CD8-positive, alpha-beta memory T cell (primary cell): ENCODE measurements at regions not wholly inside any gene's neighbourhood (a gene's known extent, or its start where the extent isn't known, plus 50 kb on each side); places are given as distances from the start of the nearest gene placed in this dataset.

ENCODE experiments used
- CTCF ChIA-PET: fragments of 350-600 bp; sonication (Branson Sonifier 250); formaldehyde crosslinking; loops from one replicate; lab custom pipeline; 2021; ENCODE audit warnings: antibody characterized with exemption; lab: Charles Lee
- POLR2A ChIA-PET: fragments of 350-600 bp; sonication (Branson Sonifier 250); formaldehyde crosslinking; loops from one replicate; lab custom pipeline; 2021; ENCODE audit warnings: antibody characterized with exemption; lab: Charles Lee
- DNase-seq, 5 donors: peaks; one replicate each; pipeline versions ENCODE4 v3.0.0 to v3.0.0-alpha.2; 2020 to 2022; ENCODE audit warnings: mixed read lengths in 1 of 5
- H3K27ac ChIP-seq: one replicate; pipeline ENCODE4 v1.7.0; 2013; ENCODE audit warnings: low read depth, mild to moderate bottlenecking, low read length, moderate library complexity
- H3K27me3 ChIP-seq: 2 replicates; pipeline ENCODE4 v1.7.0; 2013; ENCODE audit warnings: low read length, mild to moderate bottlenecking; ENCODE audit not compliant: insufficient read depth, poor library complexity, severe bottlenecking
- H3K36me3 ChIP-seq: 2 replicates; pipeline ENCODE4 v1.7.0; 2013; ENCODE audit warnings: mild to moderate bottlenecking, low read length, moderate library complexity; ENCODE audit not compliant: insufficient read depth
- H3K4me1 ChIP-seq: 2 replicates; pipeline ENCODE4 v1.7.0; 2013; ENCODE audit warnings: mild to moderate bottlenecking, low read length, moderate library complexity; ENCODE audit not compliant: insufficient read depth
- H3K4me3 ChIP-seq: 2 replicates; pipeline ENCODE4 v1.7.0; 2013; ENCODE audit warnings: mild to moderate bottlenecking, low read length
- H3K9me3 ChIP-seq: 2 replicates; pipeline ENCODE4 v1.7.0; 2013; ENCODE audit warnings: mild to moderate bottlenecking, low read length
- H3K27ac Mint-ChIP-seq, 8 donors: one replicate each; pipeline ENCODE4 v1.8.0; 2020 to 2021; ENCODE audit warnings: mixed read lengths in 8 of 8, mild to moderate bottlenecking in 6 of 8, inconsistent platforms in 3 of 8, moderate library complexity in 3 of 8
- H3K27me3 Mint-ChIP-seq, 2 donors: one replicate each; pipeline ENCODE4 v1.8.0; 2020 to 2021; ENCODE audit warnings: mixed read lengths in 2 of 2, mild to moderate bottlenecking in 1 of 2, moderate library complexity in 1 of 2
- H3K36me3 Mint-ChIP-seq, 3 donors: one replicate each; pipeline ENCODE4 v1.8.0; 2020 to 2021; ENCODE audit warnings: mixed read lengths in 3 of 3, inconsistent platforms in 1 of 3, mild to moderate bottlenecking in 1 of 3
- H3K4me1 Mint-ChIP-seq, 3 donors: one replicate each; pipeline ENCODE4 v1.8.0; 2020 to 2021; ENCODE audit warnings: mixed read lengths in 3 of 3, inconsistent platforms in 1 of 3, mild to moderate bottlenecking in 1 of 3
- H3K4me3 Mint-ChIP-seq, 7 donors: one replicate each; pipeline ENCODE4 v1.8.0; 2020 to 2021; ENCODE audit warnings: mixed read lengths in 7 of 7, mild to moderate bottlenecking in 6 of 7, moderate library complexity in 4 of 7, inconsistent platforms in 2 of 7
- H3K9me3 Mint-ChIP-seq, 5 donors: one replicate each; pipeline ENCODE4 v1.8.0; 2020 to 2022; ENCODE audit warnings: mixed read lengths in 5 of 5, mild to moderate bottlenecking in 3 of 5, moderate library complexity in 2 of 5, inconsistent platforms in 1 of 5

DNA sequence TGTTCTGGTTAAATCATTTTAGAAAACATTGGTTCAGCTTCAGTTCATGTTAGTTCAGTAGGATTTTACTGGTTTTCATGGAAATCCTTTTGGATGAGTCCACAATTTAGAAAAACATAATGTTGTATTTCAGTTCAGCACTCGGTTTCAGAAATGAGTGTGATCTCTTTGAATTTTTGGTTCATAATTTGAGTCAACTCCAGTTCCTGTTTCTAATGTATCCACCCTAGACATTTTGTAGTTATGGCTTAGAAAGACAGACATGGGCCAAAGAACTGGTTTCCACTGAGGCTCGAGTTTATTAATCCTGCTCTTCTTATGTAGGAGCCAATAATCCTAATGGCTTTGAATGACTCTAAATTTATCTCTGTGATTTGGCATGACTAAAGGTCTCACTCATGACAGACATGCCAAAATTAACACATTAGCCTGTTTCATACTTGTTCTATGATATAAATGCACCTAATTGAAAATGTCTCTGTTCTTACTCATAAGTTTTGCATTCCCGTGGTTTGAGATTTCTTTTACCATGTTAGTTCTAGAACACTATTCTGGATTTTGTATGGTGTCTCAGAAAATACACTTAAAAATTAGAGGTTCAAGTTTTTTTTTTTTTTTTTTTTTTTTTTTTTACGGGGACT is 82.3 kb upstream of the SPRED2 start:
- no peak overlapping the region for H3K27ac ChIP-seq
- Mint-ChIP-seq H3K4me1 (no peaks in the 10 kb centered on the region), H3K9me3 (peaks cover 0 to 2% (median 0%) of the 10 kb centered on the region in 5 donors), H3K4me3 (no peak overlapping the region), H3K36me3 (no peaks in the 10 kb centered on the region), H3K27me3 (peaks cover 8 to 21% of the 10 kb centered on the region in 2 donors), H3K27ac (no peak overlapping the region)
- H3K27me3 ChIP-seq = no peaks in the 10 kb centered on the region
- H3K36me3 ChIP-seq = no peaks in the 10 kb centered on the region
- no peak for DNase-seq
- H3K4me3 ChIP-seq = no peak overlapping the region
- ChIA-PET CTCF (no interaction called here), POLR2A (no interaction called here)
- no peaks in the 10 kb centered on the region for H3K4me1 ChIP-seq
- no peaks in the 10 kb centered on the region for H3K9me3 ChIP-seq

GRCh38 chr2:65512783-65513182 is 80.4 kb upstream of the SPRED2 start:
- no peak overlapping the region for H3K4me3 ChIP-seq
- Mint-ChIP-seq H3K9me3 (peaks cover 0 to 2% (median 0%) of the 10 kb centered on the region in 5 donors), H3K4me3 (no peak overlapping the region), H3K27ac (no peak overlapping the region), H3K4me1 (no peaks in the 10 kb centered on the region), H3K27me3 (peaks cover 8 to 30% of the 10 kb centered on the region in 2 donors), H3K36me3 (no peaks in the 10 kb centered on the region)
- no peaks in the 10 kb centered on the region for H3K4me1 ChIP-seq
- H3K27ac ChIP-seq = no peak overlapping the region
- POLR2A ChIA-PET = no interaction called here
- no peak for DNase-seq
- no peaks in the 10 kb centered on the region for H3K36me3 ChIP-seq
- no peaks in the 10 kb centered on the region for H3K27me3 ChIP-seq
- H3K9me3 ChIP-seq = no peaks in the 10 kb centered on the region
- CTCF ChIA-PET = no interaction called here

- no peak overlapping the region for H3K27ac ChIP-seq
- H3K27me3 ChIP-seq = no peaks in the 10 kb centered on the region
- Mint-ChIP-seq H3K36me3 (no peaks in the 10 kb centered on the region), H3K27ac (no peak overlapping the region), H3K4me1 (no peaks in the 10 kb centered on the region), H3K27me3 (peaks cover 8 to 30% of the 10 kb centered on the region in 2 donors), H3K9me3 (peaks cover 0 to 2% (median 0%) of the 10 kb centered on the region in 5 donors), H3K4me3 (no peak overlapping the region)
- H3K9me3 ChIP-seq = no peaks in the 10 kb centered on the region
- DNase-seq = no peak
- H3K4me3 ChIP-seq = no peak overlapping the region
- no peaks in the 10 kb centered on the region for H3K36me3 ChIP-seq
- CTCF ChIA-PET = no interaction called here
- H3K4me1 ChIP-seq = no peaks in the 10 kb centered on the region
- POLR2A ChIA-PET = no interaction called here
Measured at GRCh38 chr2:65511306-65511705, 78.9 kb upstream of the SPRED2 start.

DNA sequence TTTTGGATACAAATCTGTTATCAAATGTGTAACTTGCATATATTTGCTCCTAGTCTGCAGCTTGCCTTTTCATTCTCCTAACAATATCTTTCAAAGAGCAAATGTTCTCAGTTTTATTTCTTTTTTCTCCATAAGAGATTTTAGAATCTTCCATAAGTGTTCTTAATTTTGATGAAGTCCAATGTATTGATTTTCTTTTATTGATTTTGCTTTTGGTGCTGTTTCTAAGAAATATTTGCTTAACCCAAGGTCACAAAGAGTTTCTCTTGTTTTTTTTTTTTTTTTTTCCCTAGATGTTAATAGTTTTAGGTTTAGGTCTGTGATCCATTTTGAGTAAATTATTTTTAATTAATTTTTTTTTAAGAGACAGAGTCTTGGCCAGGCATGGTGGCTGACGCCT is 75.8 kb upstream of the SPRED2 start:
- Mint-ChIP-seq H3K4me3 (no peak overlapping the region), H3K36me3 (no peaks in the 10 kb centered on the region), H3K9me3 (peaks cover 0 to 2% (median 0%) of the 10 kb centered on the region in 5 donors), H3K27me3 (peaks cover 3 to 27% of the 10 kb centered on the region in 2 donors), H3K4me1 (no peaks in the 10 kb centered on the region), H3K27ac (no peak overlapping the region)
- no peaks in the 10 kb centered on the region for H3K36me3 ChIP-seq
- DNase-seq = no peak
- H3K4me1 ChIP-seq = no peaks in the 10 kb centered on the region
- H3K27ac ChIP-seq = no peak overlapping the region
- no peaks in the 10 kb centered on the region for H3K27me3 ChIP-seq
- CTCF ChIA-PET = no interaction called here
- no peak overlapping the region for H3K4me3 ChIP-seq
- POLR2A ChIA-PET = no interaction called here
- H3K9me3 ChIP-seq = no peaks in the 10 kb centered on the region

DNA sequence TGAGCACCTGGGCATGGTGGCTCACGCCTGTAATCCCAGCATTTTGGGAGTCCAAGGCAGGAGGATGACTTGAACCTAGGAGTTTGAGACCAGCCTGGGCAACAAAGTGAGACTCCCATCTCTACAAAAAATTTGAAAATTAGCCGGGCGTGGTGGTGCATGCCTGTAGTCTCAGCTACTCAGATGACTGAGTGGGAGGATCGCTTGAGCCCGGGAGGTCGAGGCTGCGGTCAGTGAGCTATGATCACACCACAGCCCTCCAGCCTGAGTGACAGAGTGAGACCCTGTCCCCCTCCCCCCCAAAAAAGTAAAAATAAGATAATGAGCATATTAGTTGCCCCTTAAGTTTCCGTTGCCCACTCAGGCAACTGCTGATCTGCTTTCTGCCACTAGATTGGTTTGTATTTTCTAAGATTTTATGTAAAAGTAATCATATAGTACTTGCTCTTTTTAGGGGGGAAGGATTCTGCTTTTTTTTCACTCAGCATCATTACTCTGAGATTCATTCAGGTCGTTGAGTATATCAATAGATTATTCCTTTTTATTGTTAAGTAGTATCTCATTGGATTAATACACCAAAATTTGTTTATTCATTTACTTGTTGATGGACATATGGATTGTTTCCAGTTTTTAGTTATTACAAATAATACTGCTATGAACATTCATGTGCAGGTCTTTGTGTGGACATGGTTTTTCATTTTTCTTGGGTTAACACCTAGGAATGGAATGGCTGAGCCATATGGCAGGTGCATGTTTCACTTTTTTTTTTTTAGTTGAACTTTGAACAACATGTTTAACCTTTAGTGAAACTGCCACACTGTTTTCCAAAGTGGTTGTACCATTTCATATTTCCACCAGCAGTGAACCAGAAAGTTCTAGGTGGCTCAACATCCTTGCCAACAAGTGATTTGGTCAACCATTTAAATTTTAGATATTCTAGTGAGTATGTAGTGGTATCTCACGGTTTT is 75.0 kb upstream of the SPRED2 start:
- Histone ChIP-seq H3K9me3 (no peaks in the 10 kb centered on the region), H3K36me3 (no peaks in the 10 kb centered on the region), H3K27me3 (no peaks in the 10 kb centered on the region), H3K4me1 (no peaks in the 10 kb centered on the region), H3K27ac (no peak overlapping the region), H3K4me3 (no peak overlapping the region)
- no peak overlapping the region for H3K27ac Mint-ChIP-seq
- peaks cover 0 to 2% (median 0%) of the 10 kb centered on the region in 5 donors for H3K9me3 Mint-ChIP-seq
- DNase-seq = no peak
- peaks cover 3 to 21% of the 10 kb centered on the region in 2 donors for H3K27me3 Mint-ChIP-seq
- no peaks in the 10 kb centered on the region for H3K36me3 Mint-ChIP-seq
- POLR2A ChIA-PET = no interaction called here
- H3K4me1 Mint-ChIP-seq = no peaks in the 10 kb centered on the region
- CTCF ChIA-PET = no interaction called here
- H3K4me3 Mint-ChIP-seq = no peak overlapping the region

DNA sequence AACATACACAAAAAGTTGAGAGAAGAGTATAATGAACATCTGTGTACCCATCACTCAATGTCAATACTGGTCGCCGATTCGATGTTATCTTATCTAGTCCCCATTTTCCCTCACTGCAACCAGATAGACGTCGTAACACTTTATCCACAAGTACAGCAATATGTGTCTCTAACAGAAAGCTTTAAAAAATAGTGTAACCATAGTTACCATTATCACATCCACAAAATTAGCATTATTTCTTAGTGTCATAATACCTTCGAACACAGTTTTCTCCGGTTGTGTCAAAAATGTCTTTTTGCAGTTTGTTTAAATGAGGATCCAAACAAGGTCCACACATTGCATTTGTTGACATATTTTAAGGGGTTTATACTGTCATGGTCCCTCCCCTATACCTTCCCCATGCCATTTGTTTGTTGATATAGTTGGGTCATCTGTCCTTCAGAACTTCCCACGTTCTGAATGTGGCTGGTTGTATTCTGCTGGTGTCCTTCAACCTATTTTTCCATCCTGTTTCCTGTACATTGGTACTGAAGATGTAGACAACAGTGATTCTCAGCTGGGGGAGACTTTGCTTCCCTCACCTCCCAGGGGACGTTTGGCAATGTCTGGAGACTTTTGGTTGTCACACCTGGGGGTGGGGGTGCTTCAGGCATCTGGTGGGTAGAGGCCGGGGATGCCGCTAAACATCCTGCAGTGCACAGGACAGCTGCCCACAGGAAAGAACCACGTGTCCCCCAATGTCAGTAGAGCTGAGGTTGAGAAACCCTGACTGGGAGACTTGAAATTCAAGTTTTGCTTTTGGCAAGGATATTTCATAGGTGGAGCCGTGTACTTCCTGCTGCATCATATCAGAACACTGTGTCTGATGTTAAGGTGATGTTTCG is 72.7 kb upstream of the SPRED2 start:
- peaks cover 0 to 12% of the 10 kb centered on the region in 2 donors for H3K27me3 Mint-ChIP-seq
- H3K27ac Mint-ChIP-seq = no peak overlapping the region
- peaks cover 0 to 2% (median 0%) of the 10 kb centered on the region in 5 donors for H3K9me3 Mint-ChIP-seq
- Histone ChIP-seq H3K27ac (no peak overlapping the region), H3K4me1 (no peaks in the 10 kb centered on the region), H3K36me3 (no peaks in the 10 kb centered on the region), H3K4me3 (no peak overlapping the region), H3K27me3 (no peaks in the 10 kb centered on the region), H3K9me3 (no peaks in the 10 kb centered on the region)
- ChIA-PET CTCF (no interaction called here), POLR2A (no interaction called here)
- no peak overlapping the region for H3K4me3 Mint-ChIP-seq
- DNase-seq = no peak
- no peaks in the 10 kb centered on the region for H3K36me3 Mint-ChIP-seq
- no peaks in the 10 kb centered on the region for H3K4me1 Mint-ChIP-seq

GRCh38 chr2:65504201-65504600 is 71.8 kb upstream of the SPRED2 start:
- H3K27ac Mint-ChIP-seq = no peak overlapping the region
- H3K9me3 Mint-ChIP-seq = peaks cover 0 to 2% (median 0%) of the 10 kb centered on the region in 5 donors
- no peak for DNase-seq
- peaks cover 0 to 12% of the 10 kb centered on the region in 2 donors for H3K27me3 Mint-ChIP-seq
- POLR2A ChIA-PET = no interaction called here
- peak overlapping the region in 1 of 7 donors; percentile 18 for H3K4me3 Mint-ChIP-seq
- Histone ChIP-seq H3K4me3 (no peak overlapping the region), H3K36me3 (no peaks in the 10 kb centered on the region), H3K27me3 (no peaks in the 10 kb centered on the region), H3K27ac (no peak overlapping the region), H3K9me3 (no peaks in the 10 kb centered on the region), H3K4me1 (no peaks in the 10 kb centered on the region)
- CTCF ChIA-PET = interaction anchor here (1.0 kb wide), 1 partner anchor 67 kb away, joined by 3 read pairs; no protein-coding TSS in a partner anchor
- no peaks in the 10 kb centered on the region for H3K36me3 Mint-ChIP-seq
- H3K4me1 Mint-ChIP-seq = no peaks in the 10 kb centered on the region
